ENCODE measurements at regions not wholly inside any gene's neighbourhood (a gene's known extent, or its start where the extent isn't known, plus 50 kb on each side); places are given as distances from the start of the nearest gene placed in this dataset.

GRCh38 chr3:166478356-166478755 is 641.1 kb upstream of the BCHE start:
- Mint-ChIP-seq H3K4me3 (no peak overlapping the region), H3K27ac (no peak overlapping the region), H3K4me1 (no peaks in the 10 kb centered on the region), H3K36me3 (no peaks in the 10 kb centered on the region), H3K9me3 (peaks cover 0 to 8% (median 4%) of the 10 kb centered on the region in 7 donors), H3K27me3 (ENCODE audit: low read depth in 3 of 3) (peaks cover 0 to 3% (median 0%) of the 10 kb centered on the region in 3 donors)
- Histone ChIP-seq H3K79me2 (ENCODE audit: insufficient read depth, low read length) (no peaks in the 10 kb centered on the region), H3K27ac (ENCODE audit: low read depth in 1 of 2, low read length in 2 of 2) (no peak overlapping the region), H3K36me3 (replicated peaks in 1 of 2; ENCODE audit: control insufficient read depth in 1 of 2, insufficient read depth in 2 of 2, low read length in 2 of 2) (no peaks in the 10 kb centered on the region), H3K4me2 (replicated peaks; ENCODE audit: extremely low read depth, low read length, poor library complexity, severe bottlenecking) (no peak overlapping the region), H3K9ac (ENCODE audit: insufficient read depth, low read length, poor library complexity, severe bottlenecking) (no peak overlapping the region), H3K27me3 (ENCODE audit: control insufficient read depth in 2 of 2, insufficient read depth in 2 of 2, low read length in 2 of 2) (no peaks in the 10 kb centered on the region), H3K4me3 (replicated peaks in 1 of 3; ENCODE audit: low read depth in 2 of 3, low read length in 3 of 3) (no peak overlapping the region), H4K20me1 (ENCODE audit: insufficient read depth, low read length) (no peaks in the 10 kb centered on the region), H3K9me3 (replicated peaks in 1 of 2; ENCODE audit: control insufficient read depth in 1 of 2, insufficient read depth in 1 of 2, low read length in 2 of 2) (peaks cover 0 to 9% of the 10 kb centered on the region in 2 donors), H2AFZ (ENCODE audit: insufficient read depth, low read depth, low read length, poor library complexity, severe bottlenecking) (no peak overlapping the region), H3K4me1 (ENCODE audit: control insufficient read depth in 1 of 2, insufficient read depth in 2 of 2, low read length in 2 of 2) (no peaks in the 10 kb centered on the region)
- no peak for DNase-seq
- WGBS (ENCODE audit: insufficient coverage), result 0% methylated on average over 1 of the region's 3 CpGs
- no peak for TF ChIP-seq CTCF (IDR thresholded peaks at IDR 0.05)
- intact Hi-C loops (cut with micrococcal nuclease), result no loop called here

- Mint-ChIP-seq H3K4me3 (no peak overlapping the region), H3K27me3 (ENCODE audit: low read depth in 3 of 3) (no peaks in the 10 kb centered on the region), H3K9me3 (peaks cover 0 to 10% (median 0%) of the 10 kb centered on the region in 7 donors), H3K4me1 (no peaks in the 10 kb centered on the region), H3K36me3 (no peaks in the 10 kb centered on the region), H3K27ac (no peak overlapping the region)
- H3K36me3 ChIP-seq (replicated peaks in 1 of 2; ENCODE audit: control insufficient read depth in 1 of 2, insufficient read depth in 2 of 2, low read length in 2 of 2), result no peaks in the 10 kb centered on the region
- H3K27ac ChIP-seq (ENCODE audit: low read depth in 1 of 2, low read length in 2 of 2), result no peak overlapping the region
- TF ChIP-seq CTCF (IDR thresholded peaks at IDR 0.05), result no peak
- H3K9ac ChIP-seq (ENCODE audit: insufficient read depth, low read length, poor library complexity, severe bottlenecking), result no peak overlapping the region
- intact Hi-C loops (cut with micrococcal nuclease), result no loop called here
- H3K4me1 ChIP-seq (ENCODE audit: control insufficient read depth in 1 of 2, insufficient read depth in 2 of 2, low read length in 2 of 2), result no peaks in the 10 kb centered on the region
- DNase-seq, result no peak
- peaks cover 0 to 6% of the 10 kb centered on the region in 2 donors for H3K9me3 ChIP-seq (replicated peaks in 1 of 2; ENCODE audit: control insufficient read depth in 1 of 2, insufficient read depth in 1 of 2, low read length in 2 of 2)
- no CpG with 5 or more reads among the region's 2 CpGs for WGBS (ENCODE audit: insufficient coverage)
- no peaks in the 10 kb centered on the region for H3K27me3 ChIP-seq (ENCODE audit: control insufficient read depth in 2 of 2, insufficient read depth in 2 of 2, low read length in 2 of 2)
- H3K79me2 ChIP-seq (ENCODE audit: insufficient read depth, low read length), result no peaks in the 10 kb centered on the region
- H2AFZ ChIP-seq (ENCODE audit: insufficient read depth, low read depth, low read length, poor library complexity, severe bottlenecking), result no peak overlapping the region
- no peak overlapping the region for H3K4me3 ChIP-seq (replicated peaks in 1 of 3; ENCODE audit: low read depth in 2 of 3, low read length in 3 of 3)
- H3K4me2 ChIP-seq (replicated peaks; ENCODE audit: extremely low read depth, low read length, poor library complexity, severe bottlenecking), result no peak overlapping the region
- H4K20me1 ChIP-seq (ENCODE audit: insufficient read depth, low read length), result no peaks in the 10 kb centered on the region
Measured at GRCh38 chr3:166473501-166473900, 636.3 kb upstream of the BCHE start.

Measured in CD14-positive monocyte (primary cell).